Esophagus muscularis mucosa (tissue), 4 donors: ENCODE measurements at regions not wholly inside any gene's neighbourhood (a gene's known extent, or its start where the extent isn't known, plus 50 kb on each side); places are given as distances from the start of the nearest gene placed in this dataset.

Experiments used
- DNase-seq: peaks from one replicate; pipeline ENCODE4 v3.0.0-alpha.2; 2017; ENCODE audit errors: extremely low spot score
- H3K27ac ChIP-seq, 4 donors: fragments of 200-600 bp; sonication (generic); replicated peaks in 1 of 4; 1 replicate in 3 of 4; 2 replicates in 1 of 4; pipeline ENCODE4 v1.5.1; 2016 to 2019; ENCODE audit warnings: mild to moderate bottlenecking in 1 of 4
- H3K27me3 ChIP-seq, 4 donors: fragments of 200-600 bp; sonication (generic); one replicate each; pipeline versions ENCODE4 v1.5.1 to v1.6.0; 2016 to 2019
- H3K36me3 ChIP-seq, 4 donors: fragments of 200-600 bp; sonication (generic); one replicate each; pipeline ENCODE4 v1.5.1; 2016 to 2019
- H3K4me1 ChIP-seq, 4 donors: fragments of 200-600 bp; sonication (generic); one replicate each; pipeline ENCODE4 v1.5.1; 2016 to 2019
- H3K4me3 ChIP-seq, 4 donors: fragments of 200-600 bp; sonication (generic); 1 replicate in 2 of 4; 2 replicates in 2 of 4; pipeline ENCODE4 v1.5.1; 2016 to 2019; ENCODE audit warnings: mild to moderate bottlenecking in 4 of 4, moderate library complexity in 1 of 4
- H3K9me3 ChIP-seq, 4 donors: fragments of 200-600 bp; sonication (generic); 1 replicate in 3 of 4; 2 replicates in 1 of 4; pipeline ENCODE4 v1.5.1; 2016 to 2019
- CTCF ChIP-seq, 3 experiments: fragments of 200-600 bp in 2 of 3; fragments of 450-650 bp in 1 of 3; sonication (generic) in 2 of 3; IDR thresholded peaks; one replicate each; pipeline ENCODE4 v1.5.1; 2017 to 2019; ENCODE audit warnings: antibody characterized with exemption in 3 of 3, mild to moderate bottlenecking in 2 of 3, moderate library complexity in 1 of 3
- EP300 ChIP-seq: sonication (generic); formaldehyde crosslinking; IDR thresholded peaks from one replicate; pipeline ENCODE4 v1.6.1; 2017; ENCODE audit warnings: antibody characterized with exemption
- POLR2A ChIP-seq: fragments of 450-650 bp; IDR thresholded peaks from one replicate; pipeline ENCODE4 v1.6.1; 2017; ENCODE audit warnings: antibody characterized with exemption, moderate library complexity, mild to moderate bottlenecking, low read depth
- POLR2AphosphoS5 ChIP-seq, 2 donors: sonication (generic); formaldehyde crosslinking; IDR thresholded peaks; one replicate each; pipeline ENCODE4 v1.6.1; 2017; ENCODE audit warnings: antibody characterized with exemption in 2 of 2
- WGBS: methylation state at CpG from one replicate; pipeline ENCODE4 v1.1.5; 2018; 5-methylcytosine and 5-hydroxymethylcytosine counted together
- intact Hi-C: fragments of 100-400 bp; cut with DNase I; formaldehyde crosslinking; loops from one replicate; pipeline ENCODE4 v1.15.1; 2023

DNA sequence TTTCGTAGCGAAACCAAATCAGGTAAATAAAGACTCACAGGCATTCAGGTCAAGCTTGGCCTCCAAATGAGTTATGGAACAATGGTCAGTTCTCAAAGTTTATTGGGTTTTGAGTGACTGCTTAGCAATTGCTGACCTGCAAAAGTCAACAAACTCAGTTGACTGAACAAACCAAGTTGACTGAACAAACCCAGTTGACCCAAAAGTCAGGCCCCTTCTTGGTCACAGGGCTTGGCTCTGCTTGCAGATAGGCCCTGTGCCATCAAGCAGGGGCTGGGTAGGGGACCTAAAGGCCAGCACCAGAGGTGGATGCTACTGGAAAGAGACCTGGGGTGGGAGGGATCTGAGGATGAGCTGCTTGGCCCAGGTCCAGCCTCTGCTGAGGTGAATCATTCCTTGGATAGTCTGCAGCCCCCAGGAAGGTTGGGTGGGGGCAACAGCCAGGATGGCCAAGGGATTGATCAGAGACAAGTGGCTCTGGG is 64.6 kb downstream of the GADD45G start:
- no peaks in the 10 kb centered on the region for H3K9me3 ChIP-seq
- TF ChIP-seq POLR2A (no peak), EP300 (no peak), POLR2AphosphoS5 (IDR thresholded peaks at IDR 0.05) (no peak), CTCF (IDR thresholded peaks at IDR 0.05) (no peak)
- H3K27ac ChIP-seq: no peak overlapping the region
- H3K4me3 ChIP-seq: no peak overlapping the region
- no peak for DNase-seq
- no peaks in the 10 kb centered on the region for H3K27me3 ChIP-seq
- intact Hi-C loops: no loop called here
- H3K36me3 ChIP-seq: no peaks in the 10 kb centered on the region
- no peaks in the 10 kb centered on the region for H3K4me1 ChIP-seq
- WGBS: 100% methylated on average over 2 of the region's 2 CpGs

DNA sequence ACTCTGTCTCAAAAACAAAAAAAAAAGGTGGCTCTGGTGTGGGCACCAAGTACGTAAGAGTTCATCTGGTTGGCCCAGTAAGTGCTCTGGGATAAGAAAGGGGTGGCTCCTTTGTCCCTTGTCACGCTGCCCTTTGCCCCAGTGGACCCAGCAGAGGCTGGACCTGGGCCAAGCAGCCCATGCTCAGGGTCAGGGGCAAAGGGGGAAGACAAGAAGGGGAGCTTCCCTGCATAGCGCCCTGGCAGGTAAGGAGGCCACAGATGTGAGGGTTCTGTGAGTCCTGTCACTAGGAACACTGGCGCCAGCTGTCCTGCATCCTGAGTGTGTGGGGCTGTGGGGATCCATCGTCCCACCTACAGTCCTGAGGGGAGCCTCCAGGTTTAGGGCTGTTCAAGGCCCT is 65.3 kb downstream of the GADD45G start:
- no peak overlapping the region for H3K4me3 ChIP-seq
- 95% methylated on average over 4 of the region's 5 CpGs for WGBS
- intact Hi-C loops: no loop called here
- H3K27ac ChIP-seq: no peak overlapping the region
- H3K27me3 ChIP-seq: no peaks in the 10 kb centered on the region
- no peak for DNase-seq
- TF ChIP-seq POLR2AphosphoS5 (IDR thresholded peaks at IDR 0.05) (no peak), POLR2A (no peak), EP300 (no peak), CTCF (IDR thresholded peaks at IDR 0.05) (no peak)
- H3K4me1 ChIP-seq: peaks cover 0 to 3% (median 0%) of the 10 kb centered on the region in 4 donors
- no peaks in the 10 kb centered on the region for H3K9me3 ChIP-seq
- H3K36me3 ChIP-seq: no peaks in the 10 kb centered on the region

- H3K36me3 ChIP-seq: no peaks in the 10 kb centered on the region
- peaks cover 0 to 9% (median 0%) of the 10 kb centered on the region in 4 donors for H3K4me1 ChIP-seq
- WGBS: 90% methylated on average over 6 of the region's 6 CpGs
- no peak for DNase-seq
- intact Hi-C loops: no loop called here
- TF ChIP-seq POLR2A: no peak
- no peak for TF ChIP-seq POLR2AphosphoS5 (IDR thresholded peaks at IDR 0.05)
- TF ChIP-seq CTCF (IDR thresholded peaks at IDR 0.05): no peak
- no peak for TF ChIP-seq EP300
- no peak overlapping the region for H3K27ac ChIP-seq
- no peaks in the 10 kb centered on the region for H3K27me3 ChIP-seq
- H3K9me3 ChIP-seq: no peaks in the 10 kb centered on the region
- no peak overlapping the region for H3K4me3 ChIP-seq
These were observed 66.1 kb downstream of the GADD45G start for GRCh38 chr9:89670801-89671434.

DNA sequence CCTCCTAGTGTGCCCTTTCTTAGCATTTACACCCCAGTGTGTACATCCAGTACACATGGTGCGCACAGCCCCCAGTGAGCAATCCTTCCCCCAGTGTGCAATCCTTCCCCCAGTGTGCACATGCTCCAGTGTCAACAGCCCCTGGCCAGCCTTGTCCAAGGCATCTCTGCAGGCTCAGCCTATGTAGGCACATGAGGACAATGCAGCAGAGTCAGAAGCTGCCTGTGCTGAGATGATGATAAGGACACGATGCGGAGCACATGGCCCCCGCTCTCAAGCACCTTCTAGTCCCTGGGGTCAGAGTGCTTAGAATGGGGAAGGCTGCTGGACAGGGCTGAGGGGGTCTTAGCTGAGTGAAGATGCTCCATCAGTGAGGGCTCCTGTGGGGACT is 69.8 kb downstream of the GADD45G start:
- Histone ChIP-seq H3K4me1 (peaks cover 6 to 11% (median 9%) of the 10 kb centered on the region in 4 donors), H3K4me3 (no peak overlapping the region), H3K27me3 (no peaks in the 10 kb centered on the region), H3K9me3 (no peaks in the 10 kb centered on the region), H3K36me3 (no peaks in the 10 kb centered on the region), H3K27ac (no peak overlapping the region)
- DNase-seq: no peak
- TF ChIP-seq POLR2A (no peak), POLR2AphosphoS5 (IDR thresholded peaks at IDR 0.05) (no peak), EP300 (no peak), CTCF (IDR thresholded peaks at IDR 0.05) (no peak)
- WGBS: 95% methylated on average over 4 of the region's 4 CpGs
- intact Hi-C loops: no loop called here
